NCI-H1694 treated with DMSO at 0.1 percent for 48 hours (cell line): ENCODE measurements at regions not wholly inside any gene's neighbourhood (a gene's known extent, or its start where the extent isn't known, plus 50 kb on each side); places are given as distances from the start of the nearest gene placed in this dataset.
A peak's percentile ranks its signal among the peaks of the same experiment; 100 is the strongest.

ENCODE experiments used
- DNase-seq: peaks from one replicate; lab custom pipeline; 2025; lab: John Stamatoyannopoulos, UW

DNA sequence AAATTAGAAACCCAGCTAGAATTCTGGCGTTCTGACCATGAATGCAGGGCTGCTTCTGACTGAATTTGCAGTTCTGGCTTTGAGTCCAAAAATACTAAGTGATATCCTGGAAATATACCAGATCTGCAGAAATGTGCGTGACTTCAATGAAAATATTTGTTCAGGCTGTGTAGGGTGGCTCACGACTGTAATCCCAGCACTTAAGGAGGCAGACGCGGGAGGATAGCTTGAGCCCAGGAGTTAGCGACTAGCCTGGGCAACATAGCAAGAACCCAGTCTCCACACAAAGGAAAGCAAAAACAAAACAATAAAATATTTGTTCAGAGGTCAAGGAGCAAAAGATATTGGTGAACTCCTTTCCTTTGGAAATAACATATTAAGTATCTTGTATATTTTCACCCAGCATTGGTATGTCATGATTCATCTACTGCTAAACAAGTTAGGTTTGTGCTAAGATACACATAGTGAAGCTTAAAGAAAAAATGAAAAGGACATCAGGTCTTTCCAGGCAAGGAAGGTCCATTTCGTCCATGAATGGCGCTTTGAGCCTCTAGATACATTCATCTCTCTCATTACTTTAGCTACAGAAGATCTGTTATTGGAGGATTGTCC, 239.2 kb downstream of the CMPK2 start:
- DNase-seq = no peak

DNA sequence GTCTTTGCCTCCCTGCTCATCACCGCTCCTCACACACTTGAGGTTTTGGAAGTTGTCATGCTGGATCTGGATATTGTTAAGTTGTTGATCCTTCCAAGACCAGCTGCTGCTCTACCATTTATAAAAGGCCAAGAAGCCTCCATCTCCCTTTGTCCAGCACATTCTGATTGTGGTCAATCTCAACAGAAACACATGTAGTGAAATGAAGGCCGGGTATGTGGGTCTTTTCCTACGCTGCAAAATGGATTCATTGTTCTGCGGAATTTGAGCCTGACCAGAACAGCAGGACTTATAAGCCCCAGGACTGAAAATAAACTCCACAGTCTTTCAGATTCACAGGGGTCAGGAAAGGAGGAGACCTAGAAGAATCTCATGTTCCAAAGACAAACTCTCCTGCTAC, 238.4 kb downstream of the CMPK2 start:
- DNase-seq = no peak

DNA sequence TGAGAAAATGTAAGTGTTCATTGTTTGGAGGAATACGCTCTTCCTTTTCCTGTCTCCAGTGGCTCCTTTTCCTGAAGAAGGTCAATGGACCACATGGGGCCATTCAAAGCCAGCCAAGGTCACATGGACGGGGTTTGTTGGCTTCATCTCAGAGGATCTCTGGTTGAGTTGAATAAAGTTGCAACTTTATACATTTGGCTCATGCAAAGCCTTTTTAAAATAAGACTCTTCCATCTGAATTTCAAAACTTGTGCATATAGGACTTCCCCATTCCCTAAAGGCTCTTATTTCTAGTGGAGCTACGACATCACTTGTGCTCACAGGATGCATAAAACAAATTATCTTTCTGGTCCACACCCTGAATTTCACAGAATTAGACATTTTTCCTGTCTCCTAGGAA, 235.5 kb downstream of the CMPK2 start:
- DNase-seq = no peak

DNA sequence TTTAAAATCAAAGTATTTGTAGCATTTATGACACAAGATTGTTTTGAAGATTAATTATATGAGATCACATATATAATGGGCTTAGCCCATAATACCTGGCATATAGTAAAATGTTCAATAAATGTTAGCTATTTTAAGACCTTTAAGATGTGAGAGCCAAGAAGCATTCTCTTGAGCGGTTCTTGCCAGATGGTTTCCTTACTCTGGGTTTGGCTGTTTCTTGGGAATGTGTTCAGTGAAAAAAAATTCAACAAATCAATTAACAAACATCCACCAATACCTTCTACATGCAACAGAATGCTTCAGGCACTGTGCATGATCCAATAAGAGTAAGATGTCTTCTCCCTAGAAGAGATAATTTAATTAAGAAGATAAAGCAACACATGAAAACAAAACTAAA, 230.4 kb downstream of the CMPK2 start:
- DNase-seq = no peak

DNA sequence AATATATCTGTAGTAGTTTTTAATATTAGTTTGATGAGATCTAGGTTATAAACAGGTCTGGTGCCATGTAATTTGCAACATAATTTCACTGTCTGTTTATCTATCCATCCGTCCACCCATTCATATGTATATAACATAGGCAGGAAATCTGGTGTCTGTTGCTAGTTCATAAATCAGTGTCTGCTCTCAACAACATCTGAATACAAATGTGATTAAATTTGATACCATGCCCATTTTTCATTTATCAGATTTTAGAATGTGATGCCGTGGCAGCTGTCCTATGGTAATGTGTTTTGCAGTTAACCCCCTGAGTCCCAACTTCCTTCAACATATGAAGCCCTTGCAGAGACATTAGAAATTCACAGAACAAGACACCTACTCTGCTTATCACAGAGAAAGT, 228.4 kb downstream of the CMPK2 start:
- peak; percentile 52 for DNase-seq

DNA sequence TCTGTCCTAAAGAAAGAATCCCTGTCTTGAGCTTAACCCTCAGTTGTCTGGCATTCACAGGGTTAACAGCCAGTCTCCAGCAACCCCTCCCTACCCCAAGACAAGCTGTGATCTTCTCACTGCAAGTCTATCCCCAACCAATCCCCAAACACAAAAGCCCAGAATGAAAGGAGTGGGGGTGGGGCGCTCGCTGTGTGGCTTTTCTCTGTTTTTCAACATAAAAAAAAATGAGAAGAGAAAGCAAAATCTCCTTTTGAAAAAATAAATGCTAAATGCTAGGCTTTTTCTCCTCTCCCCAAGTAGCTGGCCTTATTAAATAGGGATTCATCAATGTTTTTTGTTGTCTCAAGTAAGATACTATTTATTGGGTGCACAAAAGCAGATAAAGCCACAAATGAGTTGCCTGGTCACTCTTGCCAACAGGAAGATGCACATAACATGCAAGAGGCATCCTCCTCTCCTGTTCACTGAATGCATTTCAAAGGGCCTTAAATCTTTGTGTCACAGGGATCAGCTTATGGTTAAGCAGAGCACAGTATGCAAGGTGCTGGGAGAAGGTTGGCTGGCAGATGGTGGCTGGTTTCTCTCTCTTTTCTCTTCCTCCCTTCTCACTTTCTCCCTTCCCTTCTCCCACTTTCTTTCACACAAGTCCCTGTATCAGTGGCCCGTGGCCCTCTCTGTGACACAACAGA, 225.6 kb downstream of the CMPK2 start:
- peak; percentile 44 for DNase-seq

DNA sequence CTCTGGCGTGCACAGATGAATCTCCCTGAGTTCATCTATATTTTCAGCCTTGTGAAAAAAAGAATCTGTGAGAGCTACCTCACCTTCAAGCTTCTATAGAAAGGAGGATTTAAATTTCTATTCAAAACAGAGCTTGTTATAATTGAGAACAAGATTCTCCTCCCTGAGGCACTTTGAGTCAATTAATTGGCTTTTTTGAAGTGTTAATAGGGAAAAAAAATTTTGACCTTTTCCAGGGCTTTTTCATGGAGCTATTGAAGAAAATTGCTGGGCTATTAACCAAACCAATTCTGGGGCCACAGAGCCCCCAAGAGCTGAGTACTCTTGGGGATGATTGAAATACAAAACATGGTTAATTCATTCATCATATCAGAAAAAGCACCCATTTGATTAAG, 225.1 kb downstream of the CMPK2 start:
- no peak for DNase-seq

DNA sequence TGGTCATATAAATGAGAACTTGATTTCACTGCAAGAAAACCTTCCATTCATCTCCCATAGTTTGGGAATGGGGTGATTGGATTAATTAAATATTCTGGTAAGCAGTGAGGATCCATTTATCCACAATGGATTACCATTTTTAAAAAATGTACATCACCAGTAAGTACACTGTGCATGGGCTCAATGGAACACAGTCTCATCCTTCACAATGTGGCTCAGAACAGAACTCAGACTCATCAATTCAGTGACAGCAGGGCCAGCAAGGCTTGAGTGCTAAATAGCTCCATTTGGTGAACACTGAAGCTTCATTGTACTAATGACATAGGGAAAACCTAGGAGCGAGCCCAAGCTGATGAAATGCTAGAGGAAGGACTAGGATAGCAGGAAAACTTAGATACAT, 223.8 kb downstream of the CMPK2 start:
- peak; percentile 98 for DNase-seq

DNA sequence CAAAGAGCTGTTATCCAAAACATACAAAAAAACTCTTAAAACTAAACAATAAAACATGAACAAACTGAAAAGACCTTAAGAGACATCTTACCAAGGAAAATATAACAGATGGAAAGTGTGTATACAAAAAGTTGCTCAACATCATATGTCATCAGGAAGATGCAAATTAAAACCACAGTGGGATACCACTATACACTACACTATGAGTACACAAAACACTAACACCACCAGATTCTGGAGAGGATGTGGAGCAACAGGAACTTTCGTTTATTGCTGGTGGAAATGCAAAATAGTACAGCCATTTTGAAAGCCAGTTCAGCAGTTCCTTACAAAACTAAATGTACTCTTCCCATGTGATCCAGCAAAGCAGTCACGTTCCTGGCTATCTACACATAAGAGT, 221.4 kb downstream of the CMPK2 start:
- DNase-seq = no peak

DNA sequence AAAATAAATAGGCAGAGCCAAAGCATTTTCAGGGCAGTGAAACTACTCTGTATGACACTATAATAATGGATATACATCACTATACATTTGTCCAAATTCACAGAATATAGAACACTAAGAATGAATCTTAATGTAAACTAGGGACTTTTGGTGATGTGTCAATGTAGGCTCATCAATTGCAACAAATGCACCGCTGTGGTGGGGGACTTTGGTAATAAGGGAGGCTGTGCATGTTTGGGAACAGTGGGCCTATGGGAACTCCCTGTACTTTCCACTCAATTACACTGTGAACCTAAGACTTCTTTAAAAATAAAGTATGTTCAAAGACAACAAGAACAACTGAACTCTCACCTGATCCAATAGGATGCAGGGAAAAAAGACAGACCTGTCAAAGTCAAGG, 220.7 kb downstream of the CMPK2 start:
- DNase-seq = no peak

DNA sequence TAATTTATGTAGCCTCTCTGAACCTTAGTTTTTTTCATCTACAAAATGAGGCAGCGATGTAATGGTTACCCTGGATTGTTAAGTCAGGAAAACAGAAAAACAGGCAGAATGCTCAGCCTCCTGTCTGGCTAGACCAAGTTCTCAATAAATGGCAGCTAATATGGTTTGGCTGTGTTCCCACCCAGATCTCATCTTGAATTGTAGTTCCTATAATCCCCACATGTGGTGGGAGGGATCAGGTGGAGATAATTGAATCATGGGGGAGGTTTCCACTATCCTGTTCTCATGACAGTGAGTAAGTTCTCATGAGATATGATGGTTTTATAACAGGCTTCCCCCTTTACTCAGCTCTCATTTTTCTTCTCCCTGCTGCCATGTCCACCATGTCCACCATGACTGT, 220.0 kb downstream of the CMPK2 start:
- no peak for DNase-seq

DNA sequence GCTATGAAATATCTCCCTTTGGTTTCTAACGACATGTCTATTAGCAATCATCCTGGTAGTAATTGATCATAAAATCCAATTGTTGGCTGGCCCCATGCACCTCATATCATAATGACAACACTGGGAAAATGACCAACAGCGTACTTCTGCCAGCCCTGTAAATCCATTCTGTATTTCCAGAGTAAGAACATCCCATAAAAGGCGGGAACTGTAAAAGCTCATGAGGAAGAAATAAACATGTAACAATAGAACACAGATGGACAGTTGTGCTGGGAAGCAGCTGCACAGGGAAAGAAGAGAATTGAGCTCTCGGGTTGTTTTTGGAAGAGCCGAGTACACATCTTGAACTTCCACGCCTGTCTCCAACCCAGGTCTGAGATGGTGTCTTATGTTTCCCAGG, 218.7 kb downstream of the CMPK2 start:
- no peak for DNase-seq

DNA sequence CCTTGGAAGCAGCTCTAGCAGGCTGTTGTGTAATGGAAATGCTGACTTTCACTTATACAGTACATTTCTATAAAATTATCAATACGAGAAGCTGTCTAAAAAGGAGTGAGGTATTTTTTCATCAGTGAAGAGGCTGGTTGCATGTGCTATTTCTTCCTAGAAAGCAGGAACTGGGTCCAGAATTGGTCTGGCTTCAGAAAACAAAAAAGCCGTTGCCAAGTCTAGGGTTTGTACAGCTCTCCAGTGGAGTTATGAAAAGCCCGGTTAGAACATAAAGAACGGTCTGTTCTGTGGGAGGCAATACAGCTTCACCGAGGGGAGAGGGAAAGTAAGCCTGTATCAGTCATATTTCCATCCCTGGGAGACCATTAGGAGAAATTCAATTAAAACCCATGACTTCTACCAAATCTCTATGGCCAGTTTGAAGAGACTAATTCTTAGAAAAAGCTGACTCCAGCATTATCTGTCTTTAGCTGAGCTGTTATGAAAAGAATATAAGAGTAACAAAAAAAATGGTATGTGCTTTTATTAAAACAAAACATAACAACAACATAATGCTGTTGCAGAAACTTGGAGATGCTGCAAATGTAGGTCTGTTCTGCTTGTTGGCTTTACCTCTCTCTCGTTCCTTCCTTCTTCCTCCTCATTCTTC, 217.0 kb downstream of the CMPK2 start:
- DNase-seq = no peak

DNA sequence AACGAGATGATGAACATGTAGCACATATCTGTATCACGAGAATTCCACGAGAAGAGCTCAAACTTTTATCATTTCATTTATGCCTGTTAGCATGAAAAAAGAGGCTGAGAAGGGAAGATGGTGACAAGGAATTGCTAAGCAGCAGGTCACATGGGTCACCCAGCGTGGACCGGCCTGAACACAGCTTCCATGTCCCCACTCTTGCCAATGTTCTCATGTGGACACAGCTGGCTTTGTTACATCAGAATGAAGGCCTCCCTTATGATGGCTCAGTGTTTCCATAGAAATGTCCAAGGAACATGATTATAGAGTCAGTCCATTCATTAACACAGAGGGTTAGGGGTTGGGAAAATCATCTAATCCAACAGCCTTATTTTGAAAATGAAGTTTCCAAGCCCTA, 215.4 kb downstream of the CMPK2 start:
- DNase-seq = no peak

DNA sequence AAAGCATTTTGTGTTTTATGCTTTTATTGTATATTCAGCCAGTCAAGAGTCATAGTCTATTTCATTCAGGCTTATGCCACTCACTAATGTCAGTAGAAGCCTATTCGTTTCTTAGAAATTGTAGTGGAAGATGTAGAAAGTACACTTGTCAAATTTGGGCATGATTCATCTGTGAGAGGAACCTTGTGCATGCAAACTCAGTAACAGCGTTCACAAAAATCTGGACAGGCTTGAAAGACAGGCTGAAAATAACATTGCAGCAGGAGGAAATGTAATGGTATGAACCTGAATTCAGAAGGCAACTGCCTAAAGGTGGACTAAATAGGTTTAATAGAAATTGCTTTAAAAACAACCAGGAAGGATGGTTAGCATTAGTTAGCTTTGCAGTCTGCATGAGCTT, 213.5 kb downstream of the CMPK2 start:
- no peak for DNase-seq

DNA sequence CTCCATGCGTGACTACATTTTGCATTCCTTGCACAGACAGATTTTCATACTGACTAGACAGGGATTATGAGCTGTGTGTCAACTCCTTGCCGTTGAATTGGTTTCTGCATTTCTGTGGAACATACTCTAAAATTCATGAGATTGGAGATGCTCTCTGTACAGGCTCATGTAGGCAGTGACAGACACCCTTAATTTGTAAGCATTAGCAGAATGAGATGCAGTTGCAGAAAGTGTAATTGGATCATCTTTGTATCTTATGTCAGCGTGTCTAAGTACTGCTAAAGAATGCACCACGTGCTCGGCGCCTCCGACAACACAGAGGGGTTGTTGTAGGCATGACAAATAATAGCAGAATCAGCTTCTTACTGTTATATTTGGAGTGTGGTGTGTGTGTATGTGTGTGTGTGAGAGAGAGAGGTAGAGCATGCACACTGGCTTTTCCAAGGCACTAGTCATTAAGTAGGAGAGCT, 212.4 kb downstream of the CMPK2 start:
- no peak for DNase-seq

DNA sequence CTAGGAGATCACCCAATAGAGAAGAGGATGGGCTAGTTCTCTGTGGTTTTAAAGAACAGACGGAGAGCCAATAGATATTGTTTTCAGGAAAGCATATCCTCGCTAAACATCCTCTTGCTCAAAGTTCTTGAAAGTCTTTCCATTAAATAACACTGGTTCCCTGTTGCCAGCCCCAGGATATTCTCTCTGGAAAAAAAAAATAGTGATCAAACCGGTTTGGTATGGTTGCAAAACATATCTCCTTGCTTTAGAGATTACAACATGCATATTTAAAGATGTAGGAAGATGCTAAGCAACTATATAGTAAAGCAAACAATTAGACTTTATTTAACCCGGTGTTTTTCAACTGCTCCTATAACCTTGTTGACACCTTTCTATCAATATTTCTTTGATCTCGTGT, 211.4 kb downstream of the CMPK2 start:
- DNase-seq = no peak

DNA sequence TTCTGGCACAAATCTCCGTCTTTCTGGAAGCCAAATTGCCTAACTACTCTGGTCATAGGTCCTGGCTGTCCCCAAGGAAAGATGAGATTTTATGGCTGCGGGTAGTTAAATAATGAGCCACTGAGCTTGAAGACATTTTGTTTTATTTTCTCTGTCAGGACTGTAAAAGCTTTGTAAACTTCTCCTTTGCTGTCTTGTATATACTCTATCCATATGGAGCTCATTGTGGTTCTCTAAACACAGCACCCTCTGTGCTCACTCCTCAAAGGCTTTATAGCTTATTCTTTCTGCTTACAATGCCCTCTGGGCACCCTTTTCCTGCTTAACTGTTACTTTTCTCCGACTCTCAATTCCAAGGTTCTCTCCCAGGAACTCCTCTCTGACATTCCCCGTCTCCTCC, 209.1 kb downstream of the CMPK2 start:
- no peak for DNase-seq

DNA sequence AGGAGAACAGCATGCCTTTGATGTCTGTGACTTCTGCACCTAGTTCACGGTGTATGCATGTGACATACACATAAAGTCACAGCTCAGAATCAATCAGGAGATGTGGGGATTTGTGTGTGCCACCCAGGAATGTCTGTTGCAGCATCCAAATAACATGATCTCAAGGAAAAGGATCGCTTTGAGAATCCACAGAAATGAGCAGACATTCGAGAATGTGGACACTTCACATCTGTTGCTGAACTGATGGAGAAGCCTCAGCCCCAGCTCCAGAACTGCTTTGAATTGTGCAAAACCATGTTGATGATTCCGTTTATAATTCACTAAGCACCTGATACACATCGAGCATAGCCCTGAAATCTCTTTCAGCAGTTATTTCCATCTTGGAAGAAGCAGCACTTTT, 208.6 kb downstream of the CMPK2 start:
- DNase-seq = no peak

DNA sequence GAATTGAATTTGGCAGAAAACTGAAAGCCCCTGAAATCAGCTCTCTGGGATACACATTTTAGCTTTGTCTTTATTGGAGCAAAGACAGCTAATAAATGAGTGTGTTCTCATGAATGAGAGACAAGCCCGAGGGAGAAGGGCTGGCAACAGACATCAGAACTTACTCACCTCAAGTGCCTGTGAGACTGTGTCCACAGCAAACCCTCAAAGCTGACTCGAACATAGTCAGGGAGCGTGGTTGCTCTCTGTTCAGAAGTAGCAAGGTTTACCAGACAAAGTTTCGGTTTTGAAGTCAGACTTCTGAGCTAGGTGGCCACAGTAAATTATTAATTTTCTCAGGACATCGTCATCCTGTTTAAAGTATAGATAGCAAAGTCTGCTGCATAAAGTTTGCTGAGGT, 207.9 kb downstream of the CMPK2 start:
- no peak for DNase-seq

DNA sequence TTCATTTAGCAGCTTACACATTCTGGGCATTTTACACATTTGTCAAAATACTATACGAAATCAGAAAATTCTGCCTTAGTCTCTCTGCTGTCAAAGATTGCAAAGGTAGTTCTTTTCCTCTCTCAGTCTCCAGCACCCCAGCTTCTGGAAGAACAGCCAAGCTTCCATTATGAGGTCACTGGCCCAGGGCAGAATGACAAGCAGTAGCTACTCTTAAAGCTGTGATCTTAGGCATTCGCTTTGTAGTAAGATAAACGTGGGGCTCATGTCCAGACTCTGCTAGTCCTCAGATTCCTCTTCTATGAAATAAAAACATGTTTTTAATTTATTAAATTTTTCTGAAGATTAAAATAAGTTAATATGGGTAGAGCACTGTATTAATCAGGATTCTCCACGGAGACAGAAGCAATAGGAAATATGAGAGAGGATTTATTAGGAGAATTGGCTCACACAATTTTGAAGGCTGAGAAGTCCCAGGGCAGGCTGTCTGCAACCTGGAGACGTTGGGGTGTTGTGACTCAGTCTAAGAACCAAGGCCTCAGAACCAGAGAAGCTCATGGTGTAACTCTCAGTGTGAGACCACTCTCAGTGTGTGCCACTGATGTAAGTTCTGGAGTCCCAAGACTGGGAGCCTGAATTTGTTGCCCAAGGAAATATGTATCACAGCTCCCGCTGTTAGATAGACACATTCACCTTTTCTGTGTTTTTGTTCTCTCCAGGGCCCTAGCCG, 201.2 kb downstream of the CMPK2 start:
- no peak for DNase-seq

DNA sequence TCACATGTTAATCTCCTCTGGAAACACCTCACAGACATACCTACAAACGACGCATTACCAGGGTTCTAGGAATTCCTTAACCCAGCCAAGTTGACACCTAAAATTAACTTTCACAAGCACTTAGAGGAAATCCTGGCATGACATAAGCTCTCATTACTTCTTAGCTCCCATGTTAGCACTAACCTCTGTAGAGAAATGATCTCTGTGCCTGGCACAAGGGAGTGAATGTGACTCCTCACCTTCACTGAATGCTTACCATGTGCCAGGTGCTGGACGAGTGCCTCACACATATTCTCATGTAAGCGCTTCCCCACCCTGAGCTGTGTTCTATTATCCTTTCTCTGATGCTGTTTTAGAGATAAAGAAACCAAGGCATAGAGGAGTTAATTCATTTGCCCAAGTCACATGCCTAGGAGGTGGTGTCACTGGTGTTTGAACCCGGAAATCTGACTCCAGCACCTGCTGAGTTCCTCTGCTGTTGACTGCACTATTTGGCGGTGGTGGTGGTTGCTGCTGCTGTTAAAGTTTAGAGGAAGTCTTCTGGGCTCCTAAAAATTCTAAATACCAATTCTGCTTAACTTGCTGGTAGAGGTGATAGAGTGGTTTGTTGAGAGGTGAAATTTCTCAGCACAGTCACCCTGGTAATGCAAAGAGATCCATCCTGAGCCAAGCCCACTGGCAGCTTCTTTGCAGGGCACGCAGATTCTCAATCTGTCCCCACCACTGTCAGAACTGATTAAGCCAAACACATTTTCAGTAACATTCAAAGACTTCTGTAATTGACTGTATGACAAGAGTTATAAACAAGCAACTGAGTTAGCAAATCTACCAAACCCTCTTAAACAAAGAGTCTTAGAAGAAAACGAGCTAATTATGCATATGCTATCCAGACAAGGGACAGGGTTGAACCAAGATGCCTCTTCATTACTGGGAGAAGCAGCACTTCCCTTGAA, 200.3 kb downstream of the CMPK2 start:
- DNase-seq = no peak
